D341Med (cell line): ENCODE measurements at regions not wholly inside any gene's neighbourhood (a gene's known extent, or its start where the extent isn't known, plus 50 kb on each side); places are given as distances from the start of the nearest gene placed in this dataset.

Source experiments
- DNase-seq: peaks from one replicate; pipeline ENCODE4 v3.0.0; 2012; ENCODE audit warnings: low spot score

GRCh38 chr11:71201936-71202597, 50.3 kb downstream of the SHANK2 start:
- no peak for DNase-seq

- DNase-seq, result no peak
These were observed 51.1 kb downstream of the SHANK2 start for GRCh38 chr11:71201231-71201630.

- no peak for DNase-seq
These were observed 51.6 kb downstream of the SHANK2 start for GRCh38 chr11:71200761-71201160.

- no peak for DNase-seq
These were observed 52.1 kb downstream of the SHANK2 start for GRCh38 chr11:71200172-71200716.

DNA sequence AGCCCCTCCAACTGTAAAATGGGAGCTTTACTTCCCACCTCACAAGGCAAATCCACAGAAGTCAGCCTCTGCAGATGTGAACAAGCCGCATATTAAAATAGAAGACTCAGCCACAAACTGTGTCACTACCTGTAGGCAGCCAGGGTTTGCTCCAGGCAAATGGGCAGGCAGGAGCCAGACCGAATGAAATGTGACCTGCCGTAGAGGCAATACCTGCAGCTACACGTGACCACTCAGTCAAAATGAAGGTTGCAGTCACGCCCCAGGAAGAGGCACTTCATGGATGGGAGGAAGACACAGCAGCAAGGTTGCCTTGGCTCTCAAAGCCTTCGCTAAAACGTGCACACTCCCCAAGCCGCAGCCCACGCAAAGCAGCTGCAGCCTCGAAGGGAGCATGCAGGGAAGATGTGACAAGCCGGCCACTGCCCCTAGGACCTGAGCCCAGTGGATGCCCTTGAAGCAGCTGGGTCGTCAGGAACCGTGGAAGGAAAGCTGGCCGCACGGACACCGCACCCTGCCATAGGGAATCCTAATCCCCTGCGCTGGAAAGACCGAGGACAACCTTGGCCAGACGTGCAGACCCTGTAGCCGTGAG, 53.1 kb downstream of the SHANK2 start:
- DNase-seq, result no peak

DNA sequence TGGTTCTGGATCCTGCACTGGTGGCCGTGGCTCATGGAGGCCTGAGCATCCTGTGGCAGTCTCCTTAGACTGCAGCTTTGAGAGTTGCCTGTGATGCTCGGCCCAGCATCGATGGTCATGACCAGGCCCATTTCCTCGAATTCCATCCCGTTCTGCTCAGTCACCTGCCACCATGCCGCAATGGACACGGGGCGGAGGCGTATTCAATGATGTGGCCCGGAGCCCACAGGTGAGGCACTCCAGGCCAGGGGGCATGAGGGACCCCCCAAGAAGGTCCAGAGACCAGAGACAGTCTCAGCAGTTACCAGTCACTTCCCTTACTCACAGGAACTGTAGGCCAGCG, 53.6 kb downstream of the SHANK2 start:
- DNase-seq, result no peak

- no peak for DNase-seq
These were observed 54.1 kb downstream of the SHANK2 start for GRCh38 chr11:71198141-71198822.

GRCh38 chr11:71197096-71197495, 55.3 kb downstream of the SHANK2 start:
- no peak for DNase-seq

GRCh38 chr11:71194710-71195109, 57.7 kb downstream of the SHANK2 start:
- DNase-seq, result no peak

- DNase-seq, result no peak
These were observed 58.9 kb downstream of the SHANK2 start for GRCh38 chr11:71193431-71193830.

DNA sequence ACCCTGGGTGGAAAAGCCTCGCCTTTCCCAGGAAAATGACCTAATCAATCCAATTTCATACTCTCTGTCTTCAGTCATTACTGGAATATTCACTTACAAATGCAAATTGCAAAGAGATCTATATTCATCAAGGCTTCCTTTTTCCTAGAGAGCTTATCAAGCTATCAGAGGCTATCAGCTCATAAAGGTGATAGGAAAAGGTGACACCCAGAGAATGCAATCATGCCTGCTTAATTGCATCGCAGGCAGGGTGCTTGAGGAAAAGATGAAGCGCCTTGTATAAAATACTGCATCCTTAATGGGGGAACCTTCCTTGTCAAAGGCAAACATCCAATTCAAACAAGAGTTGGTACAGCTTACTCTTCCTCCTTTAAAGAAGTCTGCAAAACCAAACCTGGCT, 59.7 kb downstream of the SHANK2 start:
- no peak for DNase-seq

- DNase-seq, result no peak
These were observed 61.2 kb downstream of the SHANK2 start for GRCh38 chr11:71191201-71191600.

GRCh38 chr11:71190551-71190950, 61.8 kb downstream of the SHANK2 start:
- no peak for DNase-seq

DNA sequence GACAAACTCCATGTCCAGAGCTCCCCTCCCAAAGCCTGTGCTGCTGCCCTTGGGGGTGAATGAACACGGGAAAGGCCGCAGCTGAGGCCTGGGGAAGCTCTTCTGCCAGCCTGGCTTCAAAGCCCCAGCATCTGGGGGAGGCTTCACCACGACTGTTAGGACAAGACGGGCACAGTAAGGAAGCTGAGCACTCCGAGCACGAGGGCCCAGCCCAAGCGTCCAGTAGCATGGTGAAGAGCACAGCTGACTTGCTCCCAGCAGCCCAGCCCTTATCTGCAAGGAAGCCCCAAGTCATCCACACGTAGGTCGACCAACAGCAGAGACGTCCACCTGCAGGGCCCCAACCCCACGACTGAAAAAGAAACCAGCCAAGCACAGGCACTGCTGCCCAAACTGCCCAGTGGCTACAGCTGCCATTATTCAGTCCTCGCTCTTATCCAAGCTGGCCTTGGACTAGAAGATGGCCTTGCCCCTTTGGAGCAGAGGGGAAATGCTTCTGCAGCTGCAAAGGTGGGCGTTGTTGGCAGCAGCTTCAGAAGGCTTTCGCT, 62.5 kb downstream of the SHANK2 start:
- DNase-seq, result no peak

- no peak for DNase-seq
These were observed 63.2 kb downstream of the SHANK2 start for GRCh38 chr11:71188886-71189767.

- DNase-seq, result no peak
These were observed 64.3 kb downstream of the SHANK2 start for GRCh38 chr11:71188073-71188472.

GRCh38 chr11:71186806-71187205, 65.6 kb downstream of the SHANK2 start:
- DNase-seq, result no peak

- DNase-seq, result no peak
These were observed 67.0 kb downstream of the SHANK2 start for GRCh38 chr11:71185411-71185810.

- no peak for DNase-seq
These were observed 67.8 kb downstream of the SHANK2 start for GRCh38 chr11:71184421-71185210.

- DNase-seq, result no peak
These were observed 68.5 kb downstream of the SHANK2 start for GRCh38 chr11:71183878-71184277.
